ENCODE measurements at regions not wholly inside any gene's neighbourhood (a gene's known extent, or its start where the extent isn't known, plus 50 kb on each side); places are given as distances from the start of the nearest gene placed in this dataset.
"Not testable (repeated sequence)": the region's sequence is repeated elsewhere in the genome, so short reads cannot be mapped to it uniquely, and the experiment has no call there.

- no peak for DNase-seq
- no peak for TF ChIP-seq CTCF (IDR thresholded peaks at IDR 0.05)
- Mint-ChIP-seq H3K36me3 (ENCODE audit: low read depth) (peaks cover 29% of the 10 kb centered on the region), H3K4me3 (no peak overlapping the region), H3K9me3 (peaks cover 48% of the 10 kb centered on the region), H3K4me1 (no peaks in the 10 kb centered on the region), H3K27ac (no peak overlapping the region), H3K27me3 (ENCODE audit: low read depth, poor library complexity) (no peaks in the 10 kb centered on the region)
Observed at GRCh38 chr2:33696234-33696633, 97.1 kb upstream of the FAM98A start.

GRCh38 chr2:33694904-33695303 is 95.8 kb upstream of the FAM98A start:
- peaks cover 57% of the 10 kb centered on the region for H3K9me3 Mint-ChIP-seq
- H3K27me3 Mint-ChIP-seq (ENCODE audit: low read depth, poor library complexity), result no peaks in the 10 kb centered on the region
- no peak for DNase-seq
- no peak for TF ChIP-seq CTCF (IDR thresholded peaks at IDR 0.05)
- H3K4me3 Mint-ChIP-seq, result no peak overlapping the region
- no peaks in the 10 kb centered on the region for H3K4me1 Mint-ChIP-seq
- peaks cover 37% of the 10 kb centered on the region for H3K36me3 Mint-ChIP-seq (ENCODE audit: low read depth)
- H3K27ac Mint-ChIP-seq, result no peak overlapping the region

- not testable (repeated sequence) for H3K4me1 Mint-ChIP-seq; DNase-seq; H3K27me3 Mint-ChIP-seq (ENCODE audit: low read depth, poor library complexity); H3K4me3 Mint-ChIP-seq; H3K27ac Mint-ChIP-seq
- peaks cover 90% of the 10 kb centered on the region for H3K9me3 Mint-ChIP-seq
- peaks cover 46% of the 10 kb centered on the region for H3K36me3 Mint-ChIP-seq (ENCODE audit: low read depth)
Observed at GRCh38 chr2:33690686-33691085, 91.6 kb upstream of the FAM98A start.

- no peaks in the 10 kb centered on the region for H3K27me3 Mint-ChIP-seq (ENCODE audit: low read depth, poor library complexity)
Observed at GRCh38 chr2:33681364-33681757, 82.3 kb upstream of the FAM98A start.

GRCh38 chr2:33680644-33681363 is 81.7 kb upstream of the FAM98A start:
- Mint-ChIP-seq H3K4me3 (no peak overlapping the region), H3K9me3 (peaks cover 20% of the 10 kb centered on the region), H3K27ac (peak overlapping the region; percentile 91), H3K27me3 (ENCODE audit: low read depth, poor library complexity) (no peaks in the 10 kb centered on the region), H3K4me1 (peaks cover 13% of the 10 kb centered on the region), H3K36me3 (ENCODE audit: low read depth) (peaks cover 10% of the 10 kb centered on the region)
- no peak for DNase-seq
- no peak for TF ChIP-seq CTCF (IDR thresholded peaks at IDR 0.05)

More at GRCh38 chr2:33681364-33681757, 82.3 kb upstream of the FAM98A start:
- Mint-ChIP-seq H3K36me3 (ENCODE audit: low read depth) (peaks cover 12% of the 10 kb centered on the region), H3K9me3 (peaks cover 24% of the 10 kb centered on the region), H3K4me1 (peaks cover 13% of the 10 kb centered on the region), H3K27ac (no peak overlapping the region), H3K4me3 (no peak overlapping the region)
- TF ChIP-seq CTCF (IDR thresholded peaks at IDR 0.05), result peak; percentile 42
- no peak for DNase-seq

GRCh38 chr2:33678436-33678835 is 79.3 kb upstream of the FAM98A start:
- TF ChIP-seq CTCF (IDR thresholded peaks at IDR 0.05), result no peak
- Mint-ChIP-seq H3K27ac (no peak overlapping the region), H3K27me3 (ENCODE audit: low read depth, poor library complexity) (no peaks in the 10 kb centered on the region), H3K4me3 (no peak overlapping the region), H3K36me3 (ENCODE audit: low read depth) (no peaks in the 10 kb centered on the region), H3K9me3 (no peaks in the 10 kb centered on the region), H3K4me1 (peaks cover 13% of the 10 kb centered on the region)
- no peak for DNase-seq

Data from nephron progenitor cell (in vitro differentiated cells).